ENCODE measurements at regions not wholly inside any gene's neighbourhood (a gene's known extent, or its start where the extent isn't known, plus 50 kb on each side); places are given as distances from the start of the nearest gene placed in this dataset.

DNA sequence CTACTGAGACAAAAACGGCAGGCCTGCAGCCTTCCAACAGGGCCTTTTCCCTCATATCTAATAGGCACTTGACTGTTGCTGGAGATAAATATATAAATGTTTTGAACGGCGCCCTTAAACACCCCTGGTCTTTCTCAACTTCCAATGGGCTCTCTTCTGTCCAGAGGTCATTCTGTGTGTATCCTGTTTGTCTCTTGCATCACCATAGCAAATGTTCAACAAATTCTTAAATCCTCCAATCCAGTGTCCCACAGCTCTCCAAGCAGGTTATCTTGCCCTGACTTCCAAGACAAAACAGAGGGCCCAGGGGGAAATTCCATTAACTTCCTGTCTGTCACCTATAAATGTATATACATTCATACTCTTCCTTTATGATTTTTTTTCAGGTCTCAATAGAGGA is 62.0 kb downstream of the OR2J2 start:
- in situ Hi-C loops (cut with MboI) (no loop called here), intact Hi-C loops (cut with micrococcal nuclease) (no loop called here)
- TF ChIP-seq ZNF707 (CRISPR knock-in tag; conservative IDR thresholded peaks at IDR 0.05): no peak
- no peak for TF ChIP-seq HDAC6 (IDR thresholded peaks at IDR 0.05; ENCODE audit: low read depth, low read length)
- no peak for TF ChIP-seq HMGN3 (IDR thresholded peaks at IDR 0.05; ENCODE audit: borderline replicate concordance, extremely low read depth, insufficient read length, low read depth, low read length)
- Histone ChIP-seq H3K9ac (ENCODE audit: insufficient read depth in 1 of 2, low read depth in 2 of 2, low read length in 2 of 2) (no peak overlapping the region), H4K20me1 (replicated peaks; ENCODE audit: control insufficient read depth, insufficient read depth, low read length) (no peaks in the 10 kb centered on the region), H3K79me2 (ENCODE audit: control insufficient read depth, insufficient read depth, low read length) (no peaks in the 10 kb centered on the region), H3K27ac (ENCODE audit: extremely low read depth, low read depth, low read length) (no peak overlapping the region), H3K4me1 (replicated peaks in 1 of 2; ENCODE audit: control insufficient read depth in 2 of 2, insufficient read depth in 2 of 2, low read length in 2 of 2) (no peaks in the 10 kb centered on the region), H3K9me3 (replicated peaks; ENCODE audit: control insufficient read depth, insufficient read depth, low read depth, low read length) (no peaks in the 10 kb centered on the region), H3K9me1 (ENCODE audit: control insufficient read depth, insufficient read depth, low read length) (no peaks in the 10 kb centered on the region), H3K36me3 (ENCODE audit: control insufficient read depth, insufficient read depth, low read length) (no peaks in the 10 kb centered on the region), H3K4me3 (no peak overlapping the region), H2AFZ (ENCODE audit: low read depth, low read length) (no peak overlapping the region), H3K27me3 (ENCODE audit: control insufficient read depth in 2 of 2, insufficient read depth in 2 of 2, low read length in 2 of 2) (no peaks in the 10 kb centered on the region; a peak in 2 of 5 replicates), H3K4me2 (ENCODE audit: insufficient read depth, low read length) (no peak overlapping the region)
- no peak for FAIRE-seq
- POLR2A ChIA-PET: no interaction called here
- no peak for DNase-seq (ENCODE audit: extremely low read depth in 1 of 4, low spot score in 3 of 4)
- ATAC-seq: no peak
- WGBS (ENCODE audit: insufficient coverage, low coverage, missing lambda C conversion rate): 0% methylated on average over 3 of the region's 3 CpGs
- CTCF ChIA-PET (ENCODE audit: low intra/inter-chr PET ratio): no interaction called here
- no TSS peak for BruUV-seq (replicated peaks)

DNA sequence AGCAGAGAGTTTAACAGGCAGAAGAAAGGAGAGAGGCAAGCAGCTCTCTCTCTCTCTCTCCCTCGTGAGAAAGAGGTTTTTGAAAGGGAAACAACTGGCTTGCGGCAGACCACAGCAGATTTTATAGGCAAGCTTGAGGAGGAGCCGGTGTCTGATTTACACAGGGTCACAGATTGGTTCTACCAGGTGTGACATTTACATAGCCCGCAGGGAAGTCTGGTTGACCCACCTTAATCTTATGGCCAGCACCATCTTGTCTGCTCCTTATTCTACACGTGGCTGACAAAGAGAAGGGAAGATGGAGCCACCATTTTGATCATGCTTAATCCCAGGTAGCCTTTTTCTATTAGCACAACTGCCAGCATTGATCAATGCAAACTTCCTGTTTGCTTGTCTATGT is 65.4 kb downstream of the OR2J2 start:
- no peaks in the 10 kb centered on the region for H3K9me1 ChIP-seq (ENCODE audit: control insufficient read depth, insufficient read depth, low read length)
- intact Hi-C loops (cut with micrococcal nuclease): no loop called here
- in situ Hi-C loops (cut with MboI): no loop called here
- no peak for FAIRE-seq
- H3K79me2 ChIP-seq (ENCODE audit: control insufficient read depth, insufficient read depth, low read length): no peaks in the 10 kb centered on the region
- H2AFZ ChIP-seq (ENCODE audit: low read depth, low read length): peak overlapping the region; percentile 27; the same call in 1 of the 2 replicates
- POLR2A ChIA-PET: interaction anchor here (1.2 kb wide), 1 partner anchor 15 kb away, joined by 3 read pairs; no protein-coding TSS in a partner anchor
- BruUV-seq (replicated peaks): no TSS peak
- no peaks in the 10 kb centered on the region for H3K36me3 ChIP-seq (ENCODE audit: control insufficient read depth, insufficient read depth, low read length)
- no peaks in the 10 kb centered on the region for H3K9me3 ChIP-seq (replicated peaks; ENCODE audit: control insufficient read depth, insufficient read depth, low read depth, low read length)
- no peak overlapping the region for H3K27ac ChIP-seq (ENCODE audit: extremely low read depth, low read depth, low read length)
- H3K4me3 ChIP-seq: no peak overlapping the region
- H3K4me2 ChIP-seq (ENCODE audit: insufficient read depth, low read length): no peak overlapping the region
- H4K20me1 ChIP-seq (replicated peaks; ENCODE audit: control insufficient read depth, insufficient read depth, low read length): no peaks in the 10 kb centered on the region
- CTCF ChIA-PET (ENCODE audit: low intra/inter-chr PET ratio): no interaction called here
- no peak for DNase-seq (ENCODE audit: extremely low read depth in 1 of 4, low spot score in 3 of 4)
- H3K4me1 ChIP-seq (replicated peaks in 1 of 2; ENCODE audit: control insufficient read depth in 2 of 2, insufficient read depth in 2 of 2, low read length in 2 of 2): no peaks in the 10 kb centered on the region
- WGBS (ENCODE audit: insufficient coverage, low coverage, missing lambda C conversion rate): 3% methylated on average over 5 of the region's 5 CpGs
- H3K27me3 ChIP-seq (ENCODE audit: control insufficient read depth in 2 of 2, insufficient read depth in 2 of 2, low read length in 2 of 2): no peaks in the 10 kb centered on the region
- no peak for ATAC-seq
- H3K9ac ChIP-seq (ENCODE audit: insufficient read depth in 1 of 2, low read depth in 2 of 2, low read length in 2 of 2): no peak overlapping the region
- TF ChIP-seq SMARCA5 (IDR thresholded peaks at IDR 0.05) (no peak), CEBPB (tag; IDR thresholded peaks at IDR 0.05) (no peak), GTF2F1 (IDR thresholded peaks at IDR 0.05; ENCODE audit: low read depth, low read length) (no peak), ZC3H4 (CRISPR knock-in tag; IDR thresholded peaks at IDR 0.05; ENCODE audit: borderline replicate concordance) (no peak), TEAD1 (CRISPR knock-in tag; IDR thresholded peaks at IDR 0.05) (no peak)
- TF ChIP-seq, protein P1, sequence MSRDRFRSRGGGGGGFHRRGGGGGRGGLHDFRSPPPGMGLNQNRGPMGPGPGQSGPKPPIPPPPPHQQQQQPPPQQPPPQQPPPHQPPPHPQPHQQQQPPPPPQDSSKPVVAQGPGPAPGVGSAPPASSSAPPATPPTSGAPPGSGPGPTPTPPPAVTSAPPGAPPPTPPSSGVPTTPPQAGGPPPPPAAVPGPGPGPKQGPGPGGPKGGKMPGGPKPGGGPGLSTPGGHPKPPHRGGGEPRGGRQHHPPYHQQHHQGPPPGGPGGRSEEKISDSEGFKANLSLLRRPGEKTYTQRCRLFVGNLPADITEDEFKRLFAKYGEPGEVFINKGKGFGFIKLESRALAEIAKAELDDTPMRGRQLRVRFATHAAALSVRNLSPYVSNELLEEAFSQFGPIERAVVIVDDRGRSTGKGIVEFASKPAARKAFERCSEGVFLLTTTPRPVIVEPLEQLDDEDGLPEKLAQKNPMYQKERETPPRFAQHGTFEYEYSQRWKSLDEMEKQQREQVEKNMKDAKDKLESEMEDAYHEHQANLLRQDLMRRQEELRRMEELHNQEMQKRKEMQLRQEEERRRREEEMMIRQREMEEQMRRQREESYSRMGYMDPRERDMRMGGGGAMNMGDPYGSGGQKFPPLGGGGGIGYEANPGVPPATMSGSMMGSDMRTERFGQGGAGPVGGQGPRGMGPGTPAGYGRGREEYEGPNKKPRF (IDR thresholded peaks at IDR 0.05; ENCODE audit: low read depth, low read length): no peak
- TF ChIP-seq, protein P2, sequence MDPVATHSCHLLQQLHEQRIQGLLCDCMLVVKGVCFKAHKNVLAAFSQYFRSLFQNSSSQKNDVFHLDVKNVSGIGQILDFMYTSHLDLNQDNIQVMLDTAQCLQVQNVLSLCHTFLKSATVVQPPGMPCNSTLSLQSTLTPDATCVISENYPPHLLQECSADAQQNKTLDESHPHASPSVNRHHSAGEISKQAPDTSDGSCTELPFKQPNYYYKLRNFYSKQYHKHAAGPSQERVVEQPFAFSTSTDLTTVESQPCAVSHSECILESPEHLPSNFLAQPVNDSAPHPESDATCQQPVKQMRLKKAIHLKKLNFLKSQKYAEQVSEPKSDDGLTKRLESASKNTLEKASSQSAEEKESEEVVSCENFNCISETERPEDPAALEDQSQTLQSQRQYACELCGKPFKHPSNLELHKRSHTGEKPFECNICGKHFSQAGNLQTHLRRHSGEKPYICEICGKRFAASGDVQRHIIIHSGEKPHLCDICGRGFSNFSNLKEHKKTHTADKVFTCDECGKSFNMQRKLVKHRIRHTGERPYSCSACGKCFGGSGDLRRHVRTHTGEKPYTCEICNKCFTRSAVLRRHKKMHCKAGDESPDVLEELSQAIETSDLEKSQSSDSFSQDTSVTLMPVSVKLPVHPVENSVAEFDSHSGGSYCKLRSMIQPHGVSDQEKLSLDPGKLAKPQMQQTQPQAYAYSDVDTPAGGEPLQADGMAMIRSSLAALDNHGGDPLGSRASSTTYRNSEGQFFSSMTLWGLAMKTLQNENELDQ (CRISPR knock-in tag; IDR thresholded peaks at IDR 0.05; ENCODE audit: borderline replicate concordance): no peak
- TF ChIP-seq, protein P3, sequence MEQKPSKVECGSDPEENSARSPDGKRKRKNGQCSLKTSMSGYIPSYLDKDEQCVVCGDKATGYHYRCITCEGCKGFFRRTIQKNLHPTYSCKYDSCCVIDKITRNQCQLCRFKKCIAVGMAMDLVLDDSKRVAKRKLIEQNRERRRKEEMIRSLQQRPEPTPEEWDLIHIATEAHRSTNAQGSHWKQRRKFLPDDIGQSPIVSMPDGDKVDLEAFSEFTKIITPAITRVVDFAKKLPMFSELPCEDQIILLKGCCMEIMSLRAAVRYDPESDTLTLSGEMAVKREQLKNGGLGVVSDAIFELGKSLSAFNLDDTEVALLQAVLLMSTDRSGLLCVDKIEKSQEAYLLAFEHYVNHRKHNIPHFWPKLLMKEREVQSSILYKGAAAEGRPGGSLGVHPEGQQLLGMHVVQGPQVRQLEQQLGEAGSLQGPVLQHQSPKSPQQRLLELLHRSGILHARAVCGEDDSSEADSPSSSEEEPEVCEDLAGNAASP (IDR thresholded peaks at IDR 0.05): no peak
